Central memory CD8-positive, alpha-beta T cell (primary cell): ENCODE measurements at regions not wholly inside any gene's neighbourhood (a gene's known extent, or its start where the extent isn't known, plus 50 kb on each side); places are given as distances from the start of the nearest gene placed in this dataset.

Experiments
- ATAC-seq: fragments of 150-1000 bp; cut with Tn5 transposase; replicated peaks from 2 replicates; pipeline ENCODE4 v1.10.0; 2022; ENCODE audit warnings: mild to moderate bottlenecking, moderate FRiP score, moderate number of reproducible peaks; ENCODE audit not compliant: poor library complexity, severe bottlenecking; ENCODE audit errors: extremely low read depth
- DNase-seq, 2 donors: peaks; one replicate each; pipeline ENCODE4 v3.0.0; 2021; ENCODE audit warnings: low spot score in 2 of 2
- H3K27ac Mint-ChIP-seq: one replicate; pipeline ENCODE4 v1.8.0; 2022; ENCODE audit warnings: low read depth, mild to moderate bottlenecking, moderate library complexity, mixed read lengths
- H3K27me3 Mint-ChIP-seq: one replicate; pipeline ENCODE4 v1.8.0; 2022; ENCODE audit warnings: mixed read lengths
- H3K36me3 Mint-ChIP-seq: one replicate; pipeline ENCODE4 v1.8.0; 2022; ENCODE audit warnings: mild to moderate bottlenecking, moderate library complexity, mixed read lengths; ENCODE audit not compliant: insufficient read depth
- H3K4me1 Mint-ChIP-seq: one replicate; pipeline ENCODE4 v1.8.0; 2022; ENCODE audit warnings: mixed read lengths
- H3K4me3 Mint-ChIP-seq: one replicate; pipeline ENCODE4 v1.8.0; 2022; ENCODE audit warnings: mild to moderate bottlenecking, moderate library complexity, mixed read lengths
- H3K9me3 Mint-ChIP-seq: one replicate; pipeline ENCODE4 v1.8.0; 2022; ENCODE audit warnings: mixed read lengths

DNA sequence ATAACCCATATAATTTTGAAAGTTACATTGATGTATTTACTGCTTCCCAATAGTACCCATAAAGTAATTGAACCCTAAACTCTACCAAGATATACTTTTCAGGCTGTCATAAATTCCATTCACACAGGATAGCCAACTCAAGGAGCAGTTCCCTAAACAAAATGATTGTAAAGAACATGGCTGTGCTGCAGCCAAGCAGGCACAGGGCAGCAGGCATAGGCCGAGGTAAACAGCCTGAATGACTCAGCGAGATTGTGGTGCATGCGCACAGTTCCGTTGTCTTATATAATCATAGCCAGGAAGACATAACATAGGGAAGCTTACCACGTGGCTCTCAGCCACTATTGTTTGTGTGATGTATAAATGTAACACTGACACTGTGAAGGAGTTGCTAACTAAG, 344.9 kb downstream of the FSCB start:
- Mint-ChIP-seq H3K27ac (no peak overlapping the region), H3K36me3 (no peaks in the 10 kb centered on the region), H3K4me3 (no peak overlapping the region), H3K27me3 (no peaks in the 10 kb centered on the region), H3K9me3 (peaks cover 22% of the 10 kb centered on the region), H3K4me1 (no peaks in the 10 kb centered on the region)
- ATAC-seq (no peak), DNase-seq (no peak)

- DNase-seq (no peak), ATAC-seq (no peak)
- H3K9me3 Mint-ChIP-seq = peaks cover 27% of the 10 kb centered on the region
- no peaks in the 10 kb centered on the region for H3K36me3 Mint-ChIP-seq
- no peak overlapping the region for H3K27ac Mint-ChIP-seq
- no peak overlapping the region for H3K4me3 Mint-ChIP-seq
- no peaks in the 10 kb centered on the region for H3K27me3 Mint-ChIP-seq
- H3K4me1 Mint-ChIP-seq = no peaks in the 10 kb centered on the region
Observed at GRCh38 chr14:44154874-44155273, 352.2 kb downstream of the FSCB start.

- no peaks in the 10 kb centered on the region for H3K27me3 Mint-ChIP-seq
- no peak overlapping the region for H3K27ac Mint-ChIP-seq
Observed at GRCh38 chr14:44154446-44154845, 352.6 kb downstream of the FSCB start.

GRCh38 chr14:44151130-44151820, 355.8 kb downstream of the FSCB start:
- Mint-ChIP-seq H3K4me3 (no peak overlapping the region), H3K36me3 (no peaks in the 10 kb centered on the region), H3K9me3 (peaks cover 14% of the 10 kb centered on the region), H3K27ac (no peak overlapping the region), H3K27me3 (no peaks in the 10 kb centered on the region), H3K4me1 (no peaks in the 10 kb centered on the region)
- DNase-seq (no peak), ATAC-seq (no peak)

More at GRCh38 chr14:44154446-44154845, 352.6 kb downstream of the FSCB start:
- ATAC-seq = no peak
- Mint-ChIP-seq H3K9me3 (peaks cover 27% of the 10 kb centered on the region), H3K4me3 (no peak overlapping the region), H3K4me1 (no peaks in the 10 kb centered on the region), H3K36me3 (no peaks in the 10 kb centered on the region)
- no peak for DNase-seq

DNA sequence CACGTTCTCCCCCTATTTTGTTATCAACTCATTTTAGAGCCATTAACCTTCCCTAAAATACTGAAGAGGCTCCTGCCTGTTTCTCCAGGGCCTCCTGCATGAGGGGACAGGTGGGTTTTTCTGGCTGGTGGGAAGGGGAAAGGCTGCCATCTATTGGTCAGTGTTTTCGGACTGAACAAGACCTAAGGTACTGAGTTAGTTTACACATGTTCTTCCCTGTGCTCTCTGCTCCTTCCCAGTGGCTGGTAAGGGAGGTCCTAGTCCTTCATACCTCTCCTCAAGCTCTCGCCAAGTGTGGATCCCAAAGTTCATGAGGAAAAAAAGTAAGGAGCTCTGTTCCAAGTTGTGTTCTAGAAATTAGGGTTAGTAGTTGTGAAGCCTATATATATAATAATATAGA, 357.5 kb downstream of the FSCB start:
- no peaks in the 10 kb centered on the region for H3K27me3 Mint-ChIP-seq
- no peak for ATAC-seq
- peaks cover 11% of the 10 kb centered on the region for H3K9me3 Mint-ChIP-seq
- no peak for DNase-seq
- H3K4me1 Mint-ChIP-seq = no peaks in the 10 kb centered on the region
- H3K27ac Mint-ChIP-seq = no peak overlapping the region
- no peaks in the 10 kb centered on the region for H3K36me3 Mint-ChIP-seq
- no peak overlapping the region for H3K4me3 Mint-ChIP-seq

DNA sequence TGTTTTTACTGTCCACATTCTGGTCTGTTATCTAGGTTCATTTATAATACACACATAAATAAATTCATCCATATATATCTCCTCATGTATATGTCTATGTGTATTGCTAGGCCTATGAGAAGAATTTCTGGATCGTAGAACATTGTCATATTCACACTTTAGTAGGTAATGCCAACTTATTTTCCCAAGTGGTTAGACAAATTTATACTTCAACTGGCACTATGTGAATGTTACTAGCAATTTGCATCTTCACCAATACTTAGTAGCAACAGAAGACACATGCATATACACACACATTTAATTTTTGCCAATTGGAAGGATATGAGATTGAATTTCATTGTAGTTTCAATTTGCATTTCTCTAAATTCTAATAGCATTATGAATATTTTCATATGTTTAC, 365.1 kb downstream of the FSCB start:
- H3K4me1 Mint-ChIP-seq = no peaks in the 10 kb centered on the region
- no peak for DNase-seq
- no peaks in the 10 kb centered on the region for H3K27me3 Mint-ChIP-seq
- H3K9me3 Mint-ChIP-seq = peaks cover 13% of the 10 kb centered on the region
- no peak overlapping the region for H3K4me3 Mint-ChIP-seq
- no peak overlapping the region for H3K27ac Mint-ChIP-seq
- no peaks in the 10 kb centered on the region for H3K36me3 Mint-ChIP-seq
- ATAC-seq = no peak

GRCh38 chr14:44135972-44136371, 371.1 kb downstream of the FSCB start:
- H3K27ac Mint-ChIP-seq = no peak overlapping the region
- DNase-seq (no peak), ATAC-seq (no peak)
- H3K9me3 Mint-ChIP-seq = peaks cover 12% of the 10 kb centered on the region
- H3K36me3 Mint-ChIP-seq = no peaks in the 10 kb centered on the region
- no peaks in the 10 kb centered on the region for H3K27me3 Mint-ChIP-seq
- H3K4me1 Mint-ChIP-seq = no peaks in the 10 kb centered on the region
- H3K4me3 Mint-ChIP-seq = no peak overlapping the region

GRCh38 chr14:44131861-44132260, 375.2 kb downstream of the FSCB start:
- no peaks in the 10 kb centered on the region for H3K27me3 Mint-ChIP-seq
- no peaks in the 10 kb centered on the region for H3K36me3 Mint-ChIP-seq
- H3K4me1 Mint-ChIP-seq = no peaks in the 10 kb centered on the region
- DNase-seq (no peak), ATAC-seq (no peak)
- peaks cover 15% of the 10 kb centered on the region for H3K9me3 Mint-ChIP-seq
- H3K4me3 Mint-ChIP-seq = no peak overlapping the region
- H3K27ac Mint-ChIP-seq = no peak overlapping the region

DNA sequence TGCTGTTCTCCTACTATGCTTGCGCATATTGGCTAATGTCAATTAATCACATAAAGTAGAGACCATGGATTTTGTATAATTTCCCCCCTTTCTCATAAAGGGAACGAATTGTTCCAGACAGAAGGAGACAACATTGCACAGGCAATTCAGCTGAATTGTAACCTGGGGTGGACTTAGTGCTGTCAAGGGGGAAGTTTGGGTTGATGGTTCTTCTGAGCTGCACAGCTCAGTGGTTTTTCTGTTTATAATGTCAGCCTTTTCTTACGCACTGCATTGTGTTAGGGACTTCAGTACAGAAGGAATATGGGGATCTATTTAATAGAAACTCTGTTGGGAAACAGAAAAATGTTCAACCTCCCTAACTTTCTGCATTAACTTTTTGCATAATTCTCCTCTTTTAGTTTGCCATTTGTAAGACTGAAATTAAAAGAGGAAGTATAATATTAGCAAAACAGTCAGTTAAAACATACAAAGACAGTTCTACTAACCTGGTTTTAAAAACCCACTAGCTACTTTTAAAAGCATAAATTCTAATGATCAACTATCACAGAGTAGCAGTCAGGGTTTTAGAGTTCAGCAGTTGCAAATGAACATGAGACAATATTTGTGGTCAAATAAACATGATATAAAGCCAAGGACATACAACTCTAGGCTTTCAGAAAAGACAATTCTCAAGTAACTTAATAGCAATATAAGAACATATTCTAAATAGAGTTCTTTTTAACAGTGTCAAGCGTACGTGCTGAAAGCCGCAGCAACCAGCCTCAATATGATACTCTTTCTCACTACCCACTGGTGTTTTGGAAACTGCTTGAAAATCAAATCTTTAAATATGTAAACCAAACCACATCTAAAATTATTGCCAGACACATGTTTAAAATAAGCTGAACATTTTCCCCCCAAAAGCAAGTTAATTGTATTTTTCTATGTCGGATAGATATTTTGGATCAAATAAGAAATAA, 393.0 kb downstream of the FSCB start:
- H3K4me1 Mint-ChIP-seq = no peaks in the 10 kb centered on the region
- H3K4me3 Mint-ChIP-seq = no peak overlapping the region
- H3K9me3 Mint-ChIP-seq = peaks cover 47% of the 10 kb centered on the region
- H3K27ac Mint-ChIP-seq = no peak overlapping the region
- no peaks in the 10 kb centered on the region for H3K27me3 Mint-ChIP-seq
- DNase-seq = no peak
- no peaks in the 10 kb centered on the region for H3K36me3 Mint-ChIP-seq
- ATAC-seq = no peak

DNA sequence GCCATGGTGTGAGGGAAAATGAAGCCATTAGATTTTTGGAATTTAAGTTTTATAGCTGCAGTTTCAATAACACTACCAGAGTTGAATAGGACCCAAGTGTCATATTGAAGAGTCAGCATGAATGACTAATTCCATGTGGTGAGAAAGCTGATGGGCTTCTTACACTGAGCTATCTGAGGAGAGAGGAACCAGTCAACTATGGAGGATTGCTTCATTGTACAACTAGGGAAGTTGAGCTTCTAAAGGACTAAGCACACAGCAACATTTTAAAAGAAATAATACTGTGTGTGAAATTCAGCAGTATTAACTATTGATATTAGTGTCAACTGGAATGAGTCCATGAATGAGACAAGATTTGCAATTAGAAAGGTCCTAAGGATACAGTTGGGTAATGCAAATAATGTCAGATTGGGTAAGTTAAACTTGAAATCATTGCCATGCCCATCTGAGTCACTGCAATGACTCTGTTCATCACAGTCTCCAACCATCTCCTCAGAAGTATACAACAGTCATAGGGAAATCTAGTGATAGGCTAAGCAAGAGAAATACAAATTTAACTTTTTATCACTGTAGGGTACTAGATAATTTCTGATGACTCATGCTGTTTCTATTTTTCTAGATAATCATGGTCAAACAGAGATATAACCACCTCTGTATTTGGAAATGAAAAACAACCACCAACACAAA, 394.2 kb downstream of the FSCB start:
- H3K36me3 Mint-ChIP-seq = no peaks in the 10 kb centered on the region
- H3K27me3 Mint-ChIP-seq = no peaks in the 10 kb centered on the region
- no peak overlapping the region for H3K27ac Mint-ChIP-seq
- H3K9me3 Mint-ChIP-seq = peaks cover 44% of the 10 kb centered on the region
- H3K4me3 Mint-ChIP-seq = no peak overlapping the region
- ATAC-seq (no peak), DNase-seq (no peak)
- H3K4me1 Mint-ChIP-seq = no peaks in the 10 kb centered on the region

DNA sequence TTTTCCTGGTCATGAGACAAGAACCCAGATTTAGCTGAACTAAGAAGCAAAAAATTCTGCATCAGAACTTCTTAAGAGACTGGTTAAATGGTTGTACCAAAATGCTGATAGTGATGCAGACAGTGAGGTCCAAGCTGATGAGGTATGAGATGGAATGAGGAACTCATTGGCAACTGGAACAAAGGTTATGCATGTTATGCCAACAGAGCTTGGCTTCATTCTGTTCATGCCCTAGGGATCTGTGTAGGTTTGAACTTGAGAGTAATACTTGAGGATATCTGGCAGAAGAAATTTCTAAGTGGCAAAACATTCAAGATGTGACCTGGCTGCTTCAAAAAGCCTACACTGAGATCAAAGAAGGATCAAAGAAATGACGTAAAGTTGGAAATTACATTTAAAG, 398.0 kb downstream of the FSCB start:
- H3K27ac Mint-ChIP-seq = no peak overlapping the region
- H3K9me3 Mint-ChIP-seq = peaks cover 24% of the 10 kb centered on the region
- no peaks in the 10 kb centered on the region for H3K4me1 Mint-ChIP-seq
- H3K27me3 Mint-ChIP-seq = no peaks in the 10 kb centered on the region
- H3K4me3 Mint-ChIP-seq = no peak overlapping the region
- H3K36me3 Mint-ChIP-seq = no peaks in the 10 kb centered on the region
- no peak for ATAC-seq
- no peak for DNase-seq

- H3K27ac Mint-ChIP-seq = no peak overlapping the region
- H3K36me3 Mint-ChIP-seq = no peaks in the 10 kb centered on the region
Observed at GRCh38 chr14:44108601-44109000, 398.5 kb downstream of the FSCB start.

More at GRCh38 chr14:44108601-44109000, 398.5 kb downstream of the FSCB start:
- H3K4me1 Mint-ChIP-seq = no peaks in the 10 kb centered on the region
- ATAC-seq (no peak), DNase-seq (no peak)
- H3K9me3 Mint-ChIP-seq = peaks cover 24% of the 10 kb centered on the region
- no peaks in the 10 kb centered on the region for H3K27me3 Mint-ChIP-seq
- no peak overlapping the region for H3K4me3 Mint-ChIP-seq
